ENCODE measurements at regions not wholly inside any gene's neighbourhood (a gene's known extent, or its start where the extent isn't known, plus 50 kb on each side); places are given as distances from the start of the nearest gene placed in this dataset.

GRCh38 chr18:8994603-8995002, 107.9 kb upstream of the NDUFV2 start (continued):
- TF ChIP-seq ZNF639 (CRISPR knock-in tag; conservative IDR thresholded peaks at IDR 0.05 in 1 of 2, IDR thresholded peaks at IDR 0.05 in 1 of 2) (0 out of 4 replicates have a peak, but pooled peaks of 1 of the 2 experiments have one; percentile 19), GTF2F1 (IDR thresholded peaks at IDR 0.05; ENCODE audit: low read depth, low read length) (no peak), MEF2D (tag; conservative IDR thresholded peaks at IDR 0.05; ENCODE audit: low read depth) (no peak), GATAD2A (IDR thresholded peaks at IDR 0.05) (0 out of 2 replicates have a peak, but pooled peaks have one; percentile 43), ZNF175 (CRISPR knock-in tag; IDR thresholded peaks at IDR 0.05; ENCODE audit: low read depth) (peak; percentile 44; the same call in 1 of the 2 replicates), TCF3 (CRISPR knock-in tag; IDR thresholded peaks at IDR 0.05) (peak; percentile 29; the same call in 1 of the 2 replicates), ZNF232 (CRISPR knock-in tag; IDR thresholded peaks at IDR 0.05) (no peak), GABPA (tag; conservative IDR thresholded peaks at IDR 0.05; ENCODE audit: low read depth) (no peak), DMBX1 (CRISPR knock-in tag; IDR thresholded peaks at IDR 0.05; ENCODE audit: borderline replicate concordance) (peak; percentile 53; the same call in 1 of the 2 replicates), DPF2 (IDR thresholded peaks at IDR 0.05) (peak; percentile 83), PPARD (CRISPR knock-in tag; IDR thresholded peaks at IDR 0.05) (no peak), NFE2 (IDR thresholded peaks at IDR 0.05; ENCODE audit: low read depth) (peak; percentile 44; the same call in 1 of the 2 replicates), ZBTB17 (CRISPR knock-in tag; IDR thresholded peaks at IDR 0.05) (no peak), FOS (IDR thresholded peaks at IDR 0.05; ENCODE audit: extremely low read depth, insufficient read length) (peak; percentile 39), HMBOX1 (IDR thresholded peaks at IDR 0.05) (peak; percentile 88), HDAC2 (IDR thresholded peaks at IDR 0.05) (peak; percentile 61; the same call in 1 of the 2 replicates), ATF7 (IDR thresholded peaks at IDR 0.05) (peak; percentile 44; the same call in 1 of the 2 replicates), ARID1B (IDR thresholded peaks at IDR 0.05) (peak; percentile 79), RCOR1 (IDR thresholded peaks at IDR 0.05; ENCODE audit: borderline replicate concordance in 1 of 2, low read depth in 2 of 2, low read length in 2 of 2) (peak in 1 of 2 experiments; percentile 21; a peak in 1 of 4 replicates), ZNF384 (IDR thresholded peaks at IDR 0.05; ENCODE audit: low read depth, low read length) (no peak), CEBPZ (IDR thresholded peaks at IDR 0.05; ENCODE audit: borderline replicate concordance, low read depth, low read length) (no peak), STAT5A (IDR thresholded peaks at IDR 0.05; ENCODE audit: borderline replicate concordance, low read length) (peak; percentile 41; the same call in 1 of the 2 replicates), MNT (conservative IDR thresholded peaks at IDR 0.05) (peak in 1 of 2 experiments; percentile 18; a peak in 2 of 4 replicates)

Data from K562 (cell line).